ENCODE measurements at regions not wholly inside any gene's neighbourhood (a gene's known extent, or its start where the extent isn't known, plus 50 kb on each side); places are given as distances from the start of the nearest gene placed in this dataset.

GRCh38 chr3:74664606-74665005 lies 50.1 kb upstream of the CNTN3 start:
- TF ChIP-seq CTCF (IDR thresholded peaks at IDR 0.05) (no peak), POLR2A (IDR thresholded peaks at IDR 0.05) (no peak)
